OCI-LY7 (cell line): ENCODE measurements at regions not wholly inside any gene's neighbourhood (a gene's known extent, or its start where the extent isn't known, plus 50 kb on each side); places are given as distances from the start of the nearest gene placed in this dataset.

Experiments used
- BruUV-seq: library from RNA; stranded (reverse); fragments of 400-500 nt; replicated peaks from 2 replicates; lab custom pipeline; 2021; lab: Mats Ljungman, UMichigan
- CTCF ChIA-PET: fragments of 300-600 bp; sonication (Branson Sonifier 250); formaldehyde crosslinking; loops from one replicate; lab custom pipeline; 2022; ENCODE audit warnings: antibody characterized with exemption; ENCODE audit not compliant: unreplicated experiment; lab: Charles Lee
- POLR2A ChIA-PET: fragments of 300-600 bp; sonication (Branson Sonifier 250); formaldehyde crosslinking; loops from one replicate; lab custom pipeline; 2022; ENCODE audit warnings: antibody characterized with exemption; lab: Charles Lee
- DNase-seq: peaks from one replicate; pipeline ENCODE4 v3.0.0-alpha.2; 2015; ENCODE audit warnings: low spot score
- H2AFZ ChIP-seq: fragments of 200-600 bp; sonication (generic), shearing (Covaris generic); 2 replicates; pipeline ENCODE4 v1.6.1; 2014; ENCODE audit warnings: mild to moderate bottlenecking, antibody characterized with exemption, low read length, moderate library complexity
- H3K27ac ChIP-seq: fragments of 200-600 bp; sonication (generic); 2 replicates; pipeline ENCODE4 v1.5.1; 2014; ENCODE audit warnings: mixed run types, low read depth, mild to moderate bottlenecking, moderate library complexity, low read length, inconsistent platforms; ENCODE audit not compliant: poor library complexity, severe bottlenecking
- H3K36me3 ChIP-seq: fragments of 200-600 bp; sonication (generic); 2 replicates; pipeline ENCODE4 v1.6.1; 2014; ENCODE audit warnings: mild to moderate bottlenecking, antibody characterized with exemption, low read length, moderate library complexity, mixed read lengths; ENCODE audit not compliant: insufficient read depth
- H3K4me1 ChIP-seq: fragments of 200-600 bp; sonication (generic); 2 replicates; pipeline ENCODE4 v1.5.1; 2014; ENCODE audit warnings: mild to moderate bottlenecking, low read length; ENCODE audit not compliant: insufficient read depth, poor library complexity, severe bottlenecking
- H3K4me2 ChIP-seq: fragments of 200-600 bp; sonication (generic); 2 replicates; pipeline ENCODE4 v1.6.1; 2014; ENCODE audit warnings: mild to moderate bottlenecking, low read length
- H3K4me3 ChIP-seq: fragments of 200-600 bp; sonication (generic); 2 replicates; pipeline ENCODE4 v1.5.1; 2014; ENCODE audit warnings: mild to moderate bottlenecking, low read depth, low read length; ENCODE audit not compliant: poor library complexity, severe bottlenecking
- H3K79me2 ChIP-seq: fragments of 200-600 bp; sonication (generic); 2 replicates; pipeline ENCODE4 v1.6.1; 2016; ENCODE audit warnings: low read depth, mild to moderate bottlenecking, low read length, moderate library complexity, mixed read lengths; ENCODE audit not compliant: insufficient read depth
- H3K9me2 ChIP-seq: fragments of 200-600 bp; sonication (generic); 2 replicates; pipeline ENCODE4 v1.6.1; 2016; ENCODE audit warnings: mild to moderate bottlenecking, low read length, mixed read lengths; ENCODE audit not compliant: insufficient read depth
- H3K9me3 ChIP-seq: fragments of 200-600 bp; sonication (generic); 2 replicates; pipeline ENCODE4 v1.6.1; 2014; ENCODE audit warnings: mild to moderate bottlenecking, mixed run types, low read length, mixed read lengths
- H4K20me1 ChIP-seq: fragments of 200-600 bp; sonication (generic); 2 replicates; pipeline ENCODE4 v1.6.1; 2014; ENCODE audit warnings: mild to moderate bottlenecking, antibody characterized with exemption, low read length, moderate library complexity, mixed read lengths; ENCODE audit not compliant: insufficient read depth
- EZH2phosphoT487 ChIP-seq: fragments of 200-600 bp; sonication (generic); IDR thresholded peaks from 2 replicates; pipeline ENCODE4 v1.6.1; 2018; ENCODE audit warnings: low read depth, borderline replicate concordance, mild to moderate bottlenecking, mixed run types, antibody characterized with exemption, low read length, moderate library complexity, mixed read lengths
- intact Hi-C: fragments of 100-400 bp; cut with micrococcal nuclease; formaldehyde crosslinking; loops from one replicate; pipeline ENCODE4 v1.10.0; 2022; ENCODE audit not compliant: unreplicated experiment
- TF ChIP-seq, protein P1 (sequence below): fragments of 200-600 bp; sonication (generic); conservative IDR thresholded peaks from 2 replicates; pipeline ENCODE4 v1.5.1; 2014; ENCODE audit warnings: mild to moderate bottlenecking, antibody characterized with exemption, low read length, moderate library complexity, mixed read lengths

DNA sequence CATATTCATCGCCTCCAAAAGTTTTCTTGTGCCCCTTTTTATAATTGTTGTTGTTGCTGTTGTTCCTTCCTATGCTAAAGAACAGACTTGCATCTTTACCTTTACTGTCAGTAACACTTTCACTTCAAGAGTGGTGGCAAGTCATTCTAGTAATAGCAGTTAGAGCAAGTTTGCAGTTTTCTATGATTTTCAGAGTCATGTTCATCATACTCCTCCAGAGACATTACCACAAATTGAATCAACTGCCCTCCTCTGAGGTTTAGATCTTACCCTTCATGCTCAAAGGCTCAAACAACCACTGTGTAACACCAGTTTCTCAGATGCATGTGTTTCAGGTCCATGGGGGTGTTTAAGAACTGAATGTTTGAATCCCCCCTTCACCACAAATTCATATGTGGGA lies 763.4 kb downstream of the LRFN5 start:
- no peaks in the 10 kb centered on the region for H3K9me3 ChIP-seq
- H3K4me3 ChIP-seq = no peak overlapping the region
- no peaks in the 10 kb centered on the region for H3K4me1 ChIP-seq
- no peak overlapping the region for H2AFZ ChIP-seq
- ChIA-PET CTCF (no interaction called here), POLR2A (no interaction called here)
- no peaks in the 10 kb centered on the region for H4K20me1 ChIP-seq
- no peaks in the 10 kb centered on the region for H3K79me2 ChIP-seq
- no peak for DNase-seq
- intact Hi-C loops = no loop called here
- no peak overlapping the region for H3K4me2 ChIP-seq
- BruUV-seq = no TSS peak
- H3K9me2 ChIP-seq = no peaks in the 10 kb centered on the region
- no peak overlapping the region for H3K27ac ChIP-seq
- TF ChIP-seq EZH2phosphoT487 = no peak
- TF ChIP-seq, protein P1, sequence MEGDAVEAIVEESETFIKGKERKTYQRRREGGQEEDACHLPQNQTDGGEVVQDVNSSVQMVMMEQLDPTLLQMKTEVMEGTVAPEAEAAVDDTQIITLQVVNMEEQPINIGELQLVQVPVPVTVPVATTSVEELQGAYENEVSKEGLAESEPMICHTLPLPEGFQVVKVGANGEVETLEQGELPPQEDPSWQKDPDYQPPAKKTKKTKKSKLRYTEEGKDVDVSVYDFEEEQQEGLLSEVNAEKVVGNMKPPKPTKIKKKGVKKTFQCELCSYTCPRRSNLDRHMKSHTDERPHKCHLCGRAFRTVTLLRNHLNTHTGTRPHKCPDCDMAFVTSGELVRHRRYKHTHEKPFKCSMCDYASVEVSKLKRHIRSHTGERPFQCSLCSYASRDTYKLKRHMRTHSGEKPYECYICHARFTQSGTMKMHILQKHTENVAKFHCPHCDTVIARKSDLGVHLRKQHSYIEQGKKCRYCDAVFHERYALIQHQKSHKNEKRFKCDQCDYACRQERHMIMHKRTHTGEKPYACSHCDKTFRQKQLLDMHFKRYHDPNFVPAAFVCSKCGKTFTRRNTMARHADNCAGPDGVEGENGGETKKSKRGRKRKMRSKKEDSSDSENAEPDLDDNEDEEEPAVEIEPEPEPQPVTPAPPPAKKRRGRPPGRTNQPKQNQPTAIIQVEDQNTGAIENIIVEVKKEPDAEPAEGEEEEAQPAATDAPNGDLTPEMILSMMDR = no peak
- no peaks in the 10 kb centered on the region for H3K36me3 ChIP-seq

DNA sequence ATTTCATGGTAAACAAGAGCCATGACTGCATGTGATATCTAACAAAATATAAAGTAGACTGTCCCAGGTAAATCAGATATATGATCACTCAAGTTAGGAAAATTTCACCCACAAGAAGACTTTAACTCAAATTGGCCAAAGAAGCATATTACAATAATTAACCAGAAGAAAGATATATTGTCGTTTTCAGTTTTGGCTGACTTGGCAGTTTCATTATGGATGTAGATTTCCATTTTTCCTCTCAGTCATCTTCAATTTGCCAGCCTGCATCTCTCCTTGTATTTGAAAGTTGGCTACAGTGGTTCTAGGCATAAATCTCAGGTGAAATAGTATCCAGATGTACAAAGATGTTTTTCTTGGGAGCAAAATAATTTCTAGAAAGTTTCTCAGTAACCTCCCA lies 761.6 kb downstream of the LRFN5 start:
- DNase-seq = no peak
- H2AFZ ChIP-seq = no peak overlapping the region
- intact Hi-C loops = no loop called here
- H3K4me3 ChIP-seq = no peak overlapping the region
- TF ChIP-seq, protein P1 = no peak
- no peak for TF ChIP-seq EZH2phosphoT487
- no peaks in the 10 kb centered on the region for H3K4me1 ChIP-seq
- POLR2A ChIA-PET = no interaction called here
- H3K4me2 ChIP-seq = no peak overlapping the region
- H4K20me1 ChIP-seq = no peaks in the 10 kb centered on the region
- no peaks in the 10 kb centered on the region for H3K9me2 ChIP-seq
- no peaks in the 10 kb centered on the region for H3K36me3 ChIP-seq
- BruUV-seq = no TSS peak
- no peaks in the 10 kb centered on the region for H3K9me3 ChIP-seq
- CTCF ChIA-PET = no interaction called here
- H3K79me2 ChIP-seq = no peaks in the 10 kb centered on the region
- H3K27ac ChIP-seq = no peak overlapping the region

- intact Hi-C loops = loop anchor here (1.0 to 5.0 kb wide), 2 partner anchors 21 to 56 kb away; no protein-coding TSS in a partner anchor
- H3K4me1 ChIP-seq = peaks cover 22% of the 10 kb centered on the region
- H3K9me3 ChIP-seq = peaks cover 5% of the 10 kb centered on the region; the same call in 1 of the 2 replicates
- no TSS peak for BruUV-seq
- DNase-seq = peak; percentile 70
- H3K79me2 ChIP-seq = no peaks in the 10 kb centered on the region
- H3K36me3 ChIP-seq = no peaks in the 10 kb centered on the region
- H3K27ac ChIP-seq = peak overlapping the region; percentile 79
- TF ChIP-seq EZH2phosphoT487 = no peak
- TF ChIP-seq, protein P1 = no peak
- POLR2A ChIA-PET = interaction anchor here (0.8 to 1.5 kb wide), 6 partner anchors 8 to 107 kb away, joined by 3 to 4 read pairs (median 3); no protein-coding TSS in a partner anchor
- no peaks in the 10 kb centered on the region for H3K9me2 ChIP-seq
- peak overlapping the region; percentile 32 for H3K4me3 ChIP-seq
- peak overlapping the region; percentile 72 for H3K4me2 ChIP-seq
- H4K20me1 ChIP-seq = no peaks in the 10 kb centered on the region
- peak overlapping the region; percentile 98 for H2AFZ ChIP-seq
- CTCF ChIA-PET = no interaction called here
These were observed 746.6 kb downstream of the LRFN5 start for GRCh38 chr14:42353315-42353714.
